Nephron progenitor cell (in vitro differentiated cells): ENCODE measurements at regions not wholly inside any gene's neighbourhood (a gene's known extent, or its start where the extent isn't known, plus 50 kb on each side); places are given as distances from the start of the nearest gene placed in this dataset.
A peak's percentile ranks its signal among the peaks of the same experiment; 100 is the strongest.

ENCODE experiments used
- DNase-seq: peaks from one replicate; pipeline ENCODE4 v3.0.0; 2021
- H3K27ac Mint-ChIP-seq: 2 replicates; pipeline ENCODE4 v1.8.0; 2021; ENCODE audit warnings: mild to moderate bottlenecking, moderate library complexity, mixed read lengths
- H3K27me3 Mint-ChIP-seq: 2 replicates; pipeline ENCODE4 v1.8.0; 2021; ENCODE audit warnings: mild to moderate bottlenecking, low read depth, mixed read lengths; ENCODE audit not compliant: poor library complexity
- H3K36me3 Mint-ChIP-seq: 2 replicates; pipeline ENCODE4 v1.8.0; 2021; ENCODE audit warnings: low read depth, mixed read lengths
- H3K4me1 Mint-ChIP-seq: 2 replicates; pipeline ENCODE4 v1.8.0; 2021; ENCODE audit warnings: mixed read lengths
- H3K4me3 Mint-ChIP-seq: 2 replicates; pipeline ENCODE4 v1.8.0; 2021; ENCODE audit warnings: mild to moderate bottlenecking, moderate library complexity, mixed read lengths
- H3K9me3 Mint-ChIP-seq: 2 replicates; pipeline ENCODE4 v1.8.0; 2021; ENCODE audit warnings: mild to moderate bottlenecking, moderate library complexity, mixed read lengths
- CTCF ChIP-seq: fragments of 200-600 bp; sonication (generic); IDR thresholded peaks from 2 replicates; pipeline ENCODE4 v1.5.0; 2021; ENCODE audit warnings: antibody characterized with exemption

GRCh38 chr3:34008191-34008590 lies 209.8 kb downstream of the PDCD6IP start:
- no peaks in the 10 kb centered on the region for H3K9me3 Mint-ChIP-seq
- no peak overlapping the region for H3K4me3 Mint-ChIP-seq
- peak overlapping the region; percentile 40 for H3K27ac Mint-ChIP-seq
- peaks cover 2% of the 10 kb centered on the region for H3K27me3 Mint-ChIP-seq
- no peaks in the 10 kb centered on the region for H3K36me3 Mint-ChIP-seq
- TF ChIP-seq CTCF = no peak
- DNase-seq = peak; percentile 20
- H3K4me1 Mint-ChIP-seq = peaks cover 41% of the 10 kb centered on the region

GRCh38 chr3:34008836-34009809 lies 210.7 kb downstream of the PDCD6IP start:
- DNase-seq = no peak
- Mint-ChIP-seq H3K27me3 (peaks cover 2% of the 10 kb centered on the region), H3K4me3 (no peak overlapping the region), H3K36me3 (no peaks in the 10 kb centered on the region), H3K27ac (peak overlapping the region; percentile 44), H3K4me1 (peaks cover 49% of the 10 kb centered on the region), H3K9me3 (no peaks in the 10 kb centered on the region)
- TF ChIP-seq CTCF = no peak

GRCh38 chr3:34011171-34012101 lies 213.0 kb downstream of the PDCD6IP start:
- no peak for DNase-seq
- Mint-ChIP-seq H3K4me1 (peaks cover 43% of the 10 kb centered on the region), H3K27me3 (no peaks in the 10 kb centered on the region), H3K4me3 (no peak overlapping the region), H3K36me3 (no peaks in the 10 kb centered on the region), H3K27ac (no peak overlapping the region), H3K9me3 (no peaks in the 10 kb centered on the region)
- TF ChIP-seq CTCF = no peak

- no peak overlapping the region for H3K4me3 Mint-ChIP-seq
- H3K9me3 Mint-ChIP-seq = no peaks in the 10 kb centered on the region
- no peak for DNase-seq
- H3K27ac Mint-ChIP-seq = no peak overlapping the region
- H3K4me1 Mint-ChIP-seq = peaks cover 43% of the 10 kb centered on the region
- H3K27me3 Mint-ChIP-seq = no peaks in the 10 kb centered on the region
- H3K36me3 Mint-ChIP-seq = no peaks in the 10 kb centered on the region
- no peak for TF ChIP-seq CTCF
These were observed 213.7 kb downstream of the PDCD6IP start for GRCh38 chr3:34012102-34012461.

- Mint-ChIP-seq H3K4me3 (no peak overlapping the region), H3K9me3 (no peaks in the 10 kb centered on the region), H3K27me3 (no peaks in the 10 kb centered on the region), H3K4me1 (peaks cover 35% of the 10 kb centered on the region), H3K27ac (no peak overlapping the region), H3K36me3 (no peaks in the 10 kb centered on the region)
- TF ChIP-seq CTCF = no peak
- no peak for DNase-seq
These were observed 215.6 kb downstream of the PDCD6IP start for GRCh38 chr3:34013818-34014570.
